RPMI8226 (cell line): ENCODE measurements at regions not wholly inside any gene's neighbourhood (a gene's known extent, or its start where the extent isn't known, plus 50 kb on each side); places are given as distances from the start of the nearest gene placed in this dataset.

Source experiments
- DNase-seq: peaks from one replicate; pipeline ENCODE4 v3.0.0-alpha.2; 2015

- DNase-seq = no peak
These were observed 665.5 kb downstream of the NYAP2 start for GRCh38 chr2:226064932-226065570.

GRCh38 chr2:226063704-226064440, 664.4 kb downstream of the NYAP2 start:
- DNase-seq = no peak

- DNase-seq = no peak
These were observed 660.6 kb downstream of the NYAP2 start for GRCh38 chr2:226059961-226060627.

- DNase-seq = no peak
These were observed 658.4 kb downstream of the NYAP2 start for GRCh38 chr2:226057914-226058313.

DNA sequence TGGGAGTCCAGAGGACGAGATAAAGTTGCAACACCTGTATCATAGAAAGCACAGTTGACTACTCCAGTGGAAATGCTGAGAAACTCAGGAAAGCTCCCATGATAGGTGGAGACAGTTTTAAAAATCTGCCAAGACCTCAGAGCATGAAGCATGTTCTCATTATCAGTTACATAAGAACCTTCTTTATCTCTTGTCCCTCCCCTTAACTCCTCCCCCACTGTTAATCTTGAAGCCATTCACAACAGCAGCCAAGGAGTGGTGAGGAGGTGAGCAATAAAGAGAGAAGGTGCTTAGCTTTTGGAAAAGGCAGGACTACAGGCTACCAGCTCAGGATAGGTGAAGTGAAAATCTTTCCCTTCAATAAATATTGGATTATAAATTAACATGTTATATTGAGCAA, 657.9 kb downstream of the NYAP2 start:
- no peak for DNase-seq

DNA sequence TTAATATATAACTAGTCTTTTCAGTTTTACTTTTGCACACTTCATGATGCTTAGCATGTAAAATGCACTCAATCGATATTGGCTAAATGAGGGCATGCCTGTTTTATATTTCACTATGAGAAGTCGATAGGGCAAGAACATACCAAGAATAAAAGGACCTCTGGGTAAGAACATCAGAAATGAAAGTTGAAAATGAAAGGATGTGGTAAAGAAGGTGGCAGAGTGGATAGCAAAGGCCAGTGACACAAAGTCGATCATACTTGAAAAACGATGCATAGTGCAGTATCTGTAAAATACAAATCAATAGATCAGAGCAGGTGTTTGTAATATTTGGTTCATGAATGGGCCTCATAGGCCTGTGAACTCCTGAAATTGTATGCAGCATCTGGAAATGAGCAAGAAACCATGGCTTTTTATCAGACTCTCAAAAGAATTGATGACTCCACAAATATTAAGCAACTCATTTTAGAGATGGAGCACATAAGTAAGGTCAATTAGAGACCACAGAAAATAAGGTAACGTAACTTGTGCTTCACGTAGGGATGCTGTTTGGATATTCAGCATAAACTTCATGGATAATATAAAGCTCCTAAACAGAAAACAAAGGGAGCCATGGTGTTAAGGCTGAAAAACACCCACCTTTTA, 653.4 kb downstream of the NYAP2 start:
- DNase-seq = no peak

GRCh38 chr2:226050822-226051221, 651.3 kb downstream of the NYAP2 start:
- DNase-seq = no peak

- DNase-seq = no peak
These were observed 649.1 kb downstream of the NYAP2 start for GRCh38 chr2:226048611-226049010.

- DNase-seq = no peak
These were observed 645.6 kb downstream of the NYAP2 start for GRCh38 chr2:226045080-226045479.

DNA sequence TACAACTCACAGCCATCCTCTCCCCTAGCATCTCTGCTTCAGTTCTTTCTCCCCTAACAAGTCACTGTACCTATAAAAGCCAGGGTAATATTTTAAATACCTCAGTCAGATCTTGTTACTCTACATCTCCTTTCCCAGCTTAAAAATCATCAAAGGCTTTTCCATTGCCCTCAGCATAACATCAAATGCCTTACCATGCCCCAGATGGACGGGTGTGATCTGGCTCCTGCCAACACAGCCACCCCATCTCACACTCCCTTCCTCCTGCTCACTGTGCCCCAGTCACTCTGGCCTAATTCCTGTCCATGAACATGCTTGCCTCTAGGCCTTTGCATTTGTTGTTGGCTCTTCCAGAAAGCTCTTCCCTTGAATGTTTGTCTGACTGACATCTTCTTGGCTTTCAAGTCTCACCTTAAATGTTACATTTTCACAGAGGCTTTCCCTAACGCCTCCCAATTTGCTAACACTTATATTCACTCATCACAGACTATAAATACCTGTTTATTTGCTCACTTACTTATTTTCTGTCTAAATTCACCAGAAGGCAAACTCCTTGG, 640.9 kb downstream of the NYAP2 start:
- no peak for DNase-seq

- no peak for DNase-seq
These were observed 638.0 kb downstream of the NYAP2 start for GRCh38 chr2:226037526-226037925.

DNA sequence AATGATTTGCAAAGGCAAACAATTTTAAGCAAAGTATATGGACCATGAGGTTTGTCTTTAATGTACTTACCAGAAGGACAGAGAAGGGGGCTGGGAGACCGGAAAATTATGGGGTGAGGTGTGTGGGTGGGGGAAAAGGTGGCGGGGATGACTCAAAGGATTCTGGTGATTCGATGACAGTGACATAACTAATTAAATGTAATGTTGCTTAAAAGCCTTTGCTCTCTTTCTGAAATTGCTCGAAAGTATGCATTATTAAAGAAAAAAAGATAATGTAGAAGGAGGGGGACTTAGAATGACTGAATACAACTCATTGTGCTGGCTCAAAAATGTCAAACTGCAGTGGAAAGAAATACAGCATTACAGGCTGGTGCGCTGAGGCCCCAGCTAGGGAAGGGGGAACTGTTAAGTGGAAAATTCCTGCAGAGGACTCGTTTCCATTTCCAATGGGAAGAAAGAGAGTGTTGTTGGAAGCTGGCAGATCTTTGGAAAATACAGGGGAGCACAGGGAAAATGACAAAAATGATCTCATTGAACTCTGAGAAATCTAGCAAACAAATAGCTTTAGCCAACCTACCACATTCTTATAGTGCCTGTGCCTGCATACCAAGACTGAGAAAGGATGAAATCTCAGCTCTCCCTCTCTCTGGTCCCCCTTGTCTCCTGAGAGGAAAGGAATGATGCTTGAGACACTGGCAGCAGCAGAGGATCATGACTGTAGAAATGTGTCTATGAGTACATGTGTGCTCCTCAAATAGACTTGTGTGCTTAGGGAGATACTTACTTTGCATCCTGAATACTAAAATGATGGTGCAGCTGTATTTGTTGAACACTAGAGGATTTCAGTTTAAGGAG, 632.4 kb downstream of the NYAP2 start:
- DNase-seq = no peak

GRCh38 chr2:226030788-226031646, 631.5 kb downstream of the NYAP2 start:
- DNase-seq = no peak

DNA sequence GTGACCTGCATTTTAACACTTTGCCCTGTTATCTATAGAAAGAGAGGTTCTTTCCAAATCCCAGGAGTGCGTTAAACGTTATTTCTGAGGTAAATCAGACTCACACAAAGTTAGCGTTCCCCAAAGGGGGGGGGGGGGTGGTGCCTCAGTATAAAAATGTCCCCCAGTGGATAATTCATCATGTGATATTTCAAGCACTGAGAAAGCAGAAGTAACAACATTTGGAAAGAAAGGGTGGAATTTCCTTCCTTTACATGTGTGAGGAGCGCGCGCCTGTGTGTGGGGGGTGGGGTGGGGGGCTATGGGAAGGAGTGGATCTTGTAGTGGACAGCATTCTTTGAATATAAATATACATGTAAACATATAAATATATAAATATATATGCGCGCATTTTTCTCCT, 630.9 kb downstream of the NYAP2 start:
- no peak for DNase-seq

DNA sequence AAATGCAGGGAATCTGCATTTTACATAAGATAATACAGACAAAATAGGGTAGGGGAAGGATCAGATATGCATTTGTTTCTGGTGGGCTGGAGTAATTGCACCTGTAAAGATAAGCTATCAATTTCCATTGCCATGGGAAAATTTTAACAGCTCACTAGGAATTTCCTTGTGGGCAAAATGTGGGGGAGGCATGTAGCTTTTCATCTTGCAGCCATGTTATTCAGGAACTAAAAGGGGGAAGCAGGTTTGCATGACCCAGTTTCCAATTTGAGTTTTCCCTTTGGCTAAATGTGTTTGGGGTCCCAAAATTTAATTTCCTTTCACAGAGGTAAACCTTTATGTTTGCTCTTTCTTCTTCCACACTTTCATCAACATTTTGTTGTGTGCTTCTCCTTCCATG, 624.4 kb downstream of the NYAP2 start:
- DNase-seq = no peak

DNA sequence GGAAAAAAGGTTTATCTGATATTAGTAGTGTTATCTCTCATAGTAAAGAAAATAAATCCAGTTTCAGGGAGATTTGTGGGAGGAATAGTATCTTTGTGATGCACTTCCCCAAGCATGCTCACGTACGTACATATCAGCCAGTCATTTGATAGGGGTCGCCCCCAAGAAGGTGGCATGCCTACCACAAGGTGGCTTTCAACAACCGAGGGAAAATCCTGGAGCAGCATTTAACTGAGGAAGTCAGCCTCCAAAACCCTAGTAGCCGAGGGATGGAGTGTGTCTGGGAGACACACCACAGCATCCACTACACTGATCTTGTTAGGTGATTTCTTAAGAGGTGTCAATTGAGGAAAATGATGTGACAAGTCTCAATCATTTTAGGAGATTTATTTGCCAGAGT, 623.9 kb downstream of the NYAP2 start:
- DNase-seq = no peak

DNA sequence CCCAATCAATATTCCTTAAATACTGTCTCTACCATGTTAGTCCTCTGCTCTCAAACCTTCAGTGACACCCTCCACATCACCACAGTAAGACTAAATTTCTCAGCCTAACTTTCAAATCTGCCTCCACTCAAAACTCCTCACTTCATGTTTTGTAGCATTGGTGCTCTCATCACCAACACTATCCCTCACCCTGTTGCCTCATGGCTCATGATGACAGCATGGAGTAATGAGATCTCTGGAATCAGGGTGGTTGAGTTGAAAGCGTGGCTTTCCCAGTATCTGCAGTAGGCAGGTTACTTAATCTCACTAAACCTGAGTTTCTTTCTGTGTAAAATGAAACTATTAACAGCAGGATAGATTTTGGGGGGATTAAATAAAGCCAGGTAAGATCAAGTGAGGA, 621.4 kb downstream of the NYAP2 start:
- no peak for DNase-seq

DNA sequence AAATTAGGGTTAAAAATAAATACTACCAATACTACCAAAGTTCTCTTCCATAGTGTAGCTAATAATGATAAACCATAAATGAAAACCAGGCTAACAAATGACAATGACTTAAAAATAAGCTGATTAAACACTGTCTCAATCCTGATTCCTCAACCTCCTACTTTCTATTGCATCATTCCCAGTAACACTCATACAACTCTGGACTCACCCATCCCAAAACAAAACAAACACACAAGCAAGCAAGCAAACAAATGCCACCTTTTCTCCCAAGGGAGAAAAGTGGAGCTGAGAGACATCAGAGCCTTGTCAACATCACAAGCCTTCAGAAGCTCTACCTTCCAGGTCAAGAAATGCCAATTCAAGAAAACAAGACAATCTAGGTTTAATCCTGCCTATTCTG, 620.7 kb downstream of the NYAP2 start:
- no peak for DNase-seq

GRCh38 chr2:226018641-226019040, 619.1 kb downstream of the NYAP2 start:
- no peak for DNase-seq

DNA sequence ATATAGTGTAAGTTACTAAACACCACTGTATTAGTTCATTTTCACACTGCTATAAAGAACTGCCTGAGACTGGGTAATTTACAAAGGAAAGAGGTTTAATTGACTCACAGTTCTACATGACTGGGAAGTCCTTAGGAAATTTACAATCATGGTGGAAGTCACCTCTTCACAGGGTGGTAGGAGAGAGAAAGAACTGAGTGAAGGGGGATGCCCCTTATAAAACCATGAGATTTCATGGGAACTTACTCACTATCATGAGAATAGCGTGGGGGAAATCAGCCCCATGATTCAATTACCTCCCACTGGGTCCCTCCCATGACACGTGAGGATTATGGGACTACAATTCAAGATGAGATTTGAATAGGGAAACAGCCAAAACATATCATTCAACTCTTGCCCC, 618.0 kb downstream of the NYAP2 start:
- DNase-seq = no peak

- no peak for DNase-seq
These were observed 617.6 kb downstream of the NYAP2 start for GRCh38 chr2:226017107-226017506.
